ENCODE measurements at regions not wholly inside any gene's neighbourhood (a gene's known extent, or its start where the extent isn't known, plus 50 kb on each side); places are given as distances from the start of the nearest gene placed in this dataset.
"Not testable (repeated sequence)": the region's sequence is repeated elsewhere in the genome, so short reads cannot be mapped to it uniquely, and the experiment has no call there.

- H3K4me3 ChIP-seq (ENCODE audit: low read depth, low read length); DNase-seq (ENCODE audit: low read depth): not testable (repeated sequence)
Measured at GRCh38 chr11:67940440-67940839, 63.5 kb downstream of the UNC93B1 start.

- DNase-seq (ENCODE audit: low read depth), result not testable (repeated sequence)
Measured at GRCh38 chr11:67938964-67939363, 64.9 kb downstream of the UNC93B1 start.

GRCh38 chr11:67938371-67938770, 65.5 kb downstream of the UNC93B1 start:
- not testable (repeated sequence) for H3K4me3 ChIP-seq (ENCODE audit: low read depth, low read length); DNase-seq (ENCODE audit: low read depth)

More at GRCh38 chr11:67938964-67939363, 64.9 kb downstream of the UNC93B1 start:
- H3K4me3 ChIP-seq (ENCODE audit: low read depth, low read length), result not testable (repeated sequence)

- DNase-seq (ENCODE audit: low read depth); H3K4me3 ChIP-seq (ENCODE audit: low read depth, low read length): not testable (repeated sequence)
Measured at GRCh38 chr11:67923565-67923964, 80.3 kb downstream of the UNC93B1 start.

GRCh38 chr11:67920546-67920945, 83.4 kb downstream of the UNC93B1 start:
- not testable (repeated sequence) for DNase-seq (ENCODE audit: low read depth)

GRCh38 chr11:67912184-67912583, 91.7 kb downstream of the UNC93B1 start:
- H3K4me3 ChIP-seq (ENCODE audit: low read depth, low read length); DNase-seq (ENCODE audit: low read depth): not testable (repeated sequence)

More at GRCh38 chr11:67920546-67920945, 83.4 kb downstream of the UNC93B1 start:
- not testable (repeated sequence) for H3K4me3 ChIP-seq (ENCODE audit: low read depth, low read length)

- DNase-seq (ENCODE audit: low read depth); H3K4me3 ChIP-seq (ENCODE audit: low read depth, low read length): not testable (repeated sequence)
Measured at GRCh38 chr11:67911211-67911610, 92.7 kb downstream of the UNC93B1 start.

GRCh38 chr11:67910803-67911202, 93.1 kb downstream of the UNC93B1 start:
- H3K4me3 ChIP-seq (ENCODE audit: low read depth, low read length); DNase-seq (ENCODE audit: low read depth): not testable (repeated sequence)

GRCh38 chr11:67906969-67907368, 96.9 kb downstream of the UNC93B1 start:
- not testable (repeated sequence) for DNase-seq (ENCODE audit: low read depth)

GRCh38 chr11:67899462-67899861, 104.4 kb downstream of the UNC93B1 start:
- DNase-seq (ENCODE audit: low read depth); H3K4me3 ChIP-seq (ENCODE audit: low read depth, low read length): not testable (repeated sequence)

More at GRCh38 chr11:67906969-67907368, 96.9 kb downstream of the UNC93B1 start:
- H3K4me3 ChIP-seq (ENCODE audit: low read depth, low read length), result not testable (repeated sequence)

- not testable (repeated sequence) for DNase-seq (ENCODE audit: low read depth); H3K4me3 ChIP-seq (ENCODE audit: low read depth, low read length)
Measured at GRCh38 chr11:67893487-67893886, 110.4 kb downstream of the UNC93B1 start.

GRCh38 chr11:67889646-67890045, 114.3 kb downstream of the UNC93B1 start:
- not testable (repeated sequence) for DNase-seq (ENCODE audit: low read depth); H3K4me3 ChIP-seq (ENCODE audit: low read depth, low read length)

GRCh38 chr11:67888056-67888455, 115.8 kb downstream of the UNC93B1 start:
- not testable (repeated sequence) for DNase-seq (ENCODE audit: low read depth); H3K4me3 ChIP-seq (ENCODE audit: low read depth, low read length)

GRCh38 chr11:67886672-67887071, 117.2 kb downstream of the UNC93B1 start:
- H3K4me3 ChIP-seq (ENCODE audit: low read depth, low read length); DNase-seq (ENCODE audit: low read depth): not testable (repeated sequence)

- H3K4me3 ChIP-seq (ENCODE audit: low read depth, low read length); DNase-seq (ENCODE audit: low read depth): not testable (repeated sequence)
Measured at GRCh38 chr11:67886207-67886606, 117.7 kb downstream of the UNC93B1 start.

GRCh38 chr11:67885574-67885973, 118.3 kb downstream of the UNC93B1 start:
- not testable (repeated sequence) for H3K4me3 ChIP-seq (ENCODE audit: low read depth, low read length); DNase-seq (ENCODE audit: low read depth)

GRCh38 chr11:67884761-67885558, 118.9 kb downstream of the UNC93B1 start:
- not testable (repeated sequence) for DNase-seq (ENCODE audit: low read depth); H3K4me3 ChIP-seq (ENCODE audit: low read depth, low read length)

- not testable (repeated sequence) for DNase-seq (ENCODE audit: low read depth); H3K4me3 ChIP-seq (ENCODE audit: low read depth, low read length)
Measured at GRCh38 chr11:67884073-67884757, 119.7 kb downstream of the UNC93B1 start.

- H3K4me3 ChIP-seq (ENCODE audit: low read depth, low read length); DNase-seq (ENCODE audit: low read depth): not testable (repeated sequence)
Measured at GRCh38 chr11:67882304-67882703, 121.6 kb downstream of the UNC93B1 start.

- DNase-seq (ENCODE audit: low read depth); H3K4me3 ChIP-seq (ENCODE audit: low read depth, low read length): not testable (repeated sequence)
Measured at GRCh38 chr11:67881836-67882235, 122.1 kb downstream of the UNC93B1 start.
